AG10803 (cell line): ENCODE measurements at regions not wholly inside any gene's neighbourhood (a gene's known extent, or its start where the extent isn't known, plus 50 kb on each side); places are given as distances from the start of the nearest gene placed in this dataset.
"Not testable (repeated sequence)": the region's sequence is repeated elsewhere in the genome, so short reads cannot be mapped to it uniquely, and the experiment has no call there.

Experiments used
- DNase-seq: peaks from one replicate; pipeline ENCODE4 v3.0.0; 2010; ENCODE audit warnings: low read depth
- H3K4me3 ChIP-seq: 2 replicates; pipeline ENCODE4 v1.5.1; 2011; ENCODE audit warnings: mild to moderate bottlenecking, low read length, control low read depth
- CTCF ChIP-seq: conservative IDR thresholded peaks from 2 replicates; pipeline ENCODE4 v1.5.1; 2011; ENCODE audit warnings: mild to moderate bottlenecking, low read length, control low read depth, inconsistent platforms

- not testable (repeated sequence) for DNase-seq, H3K4me3 ChIP-seq
These were observed 207.8 kb downstream of the USP6NL start for GRCh38 chr10:11403646-11404045.

GRCh38 chr10:11403116-11403515 lies 208.3 kb downstream of the USP6NL start:
- TF ChIP-seq CTCF = no peak
- no peak for DNase-seq
- H3K4me3 ChIP-seq = no peak overlapping the region

GRCh38 chr10:11402392-11402791 lies 209.1 kb downstream of the USP6NL start:
- H3K4me3 ChIP-seq = no peak overlapping the region
- TF ChIP-seq CTCF = no peak

GRCh38 chr10:11401264-11402235 lies 209.9 kb downstream of the USP6NL start:
- TF ChIP-seq CTCF = no peak
- DNase-seq = no peak
- no peak overlapping the region for H3K4me3 ChIP-seq

More at GRCh38 chr10:11402392-11402791, 209.1 kb downstream of the USP6NL start:
- DNase-seq = no peak

GRCh38 chr10:11397980-11398580 lies 213.4 kb downstream of the USP6NL start:
- no peak for TF ChIP-seq CTCF
- DNase-seq = peak; percentile 17
- H3K4me3 ChIP-seq = no peak overlapping the region

GRCh38 chr10:11397077-11397965 lies 214.1 kb downstream of the USP6NL start:
- TF ChIP-seq CTCF = no peak
- no peak overlapping the region for H3K4me3 ChIP-seq

GRCh38 chr10:11396311-11396955 lies 215.0 kb downstream of the USP6NL start:
- H3K4me3 ChIP-seq = no peak overlapping the region
- no peak for TF ChIP-seq CTCF
- no peak for DNase-seq

More at GRCh38 chr10:11397077-11397965, 214.1 kb downstream of the USP6NL start:
- DNase-seq = no peak
